GM21717 (cell line): ENCODE measurements at regions not wholly inside any gene's neighbourhood (a gene's known extent, or its start where the extent isn't known, plus 50 kb on each side); places are given as distances from the start of the nearest gene placed in this dataset.
"Not testable (repeated sequence)": the region's sequence is repeated elsewhere in the genome, so short reads cannot be mapped to it uniquely, and the experiment has no call there.

Experiments
- ATAC-seq: cut with Tn5 transposase; IDR thresholded peaks from one replicate; pipeline ENCODE4 v1.9.1; 2021; ENCODE audit warnings: mild to moderate bottlenecking, moderate library complexity; ENCODE audit not compliant: unreplicated experiment

DNA sequence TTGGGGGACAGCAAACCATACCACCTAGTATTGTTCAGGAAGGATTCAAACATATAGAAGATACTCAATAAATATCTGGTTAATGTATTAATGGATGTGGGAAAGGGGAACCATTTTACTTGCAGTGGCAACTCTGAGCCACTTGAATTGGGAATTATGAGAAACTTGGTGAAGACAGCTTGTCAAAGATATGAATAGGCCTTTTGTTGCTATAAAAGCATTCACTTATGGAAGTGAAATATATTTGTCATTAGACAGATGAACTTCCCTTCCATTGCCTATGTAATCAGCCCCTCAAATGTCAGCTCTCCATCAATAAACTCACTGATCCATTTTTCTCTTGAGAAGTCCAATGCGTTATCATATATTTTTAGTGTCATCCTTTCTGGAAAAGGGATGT is 56.1 kb downstream of the GPR85 start:
- no peak for ATAC-seq

DNA sequence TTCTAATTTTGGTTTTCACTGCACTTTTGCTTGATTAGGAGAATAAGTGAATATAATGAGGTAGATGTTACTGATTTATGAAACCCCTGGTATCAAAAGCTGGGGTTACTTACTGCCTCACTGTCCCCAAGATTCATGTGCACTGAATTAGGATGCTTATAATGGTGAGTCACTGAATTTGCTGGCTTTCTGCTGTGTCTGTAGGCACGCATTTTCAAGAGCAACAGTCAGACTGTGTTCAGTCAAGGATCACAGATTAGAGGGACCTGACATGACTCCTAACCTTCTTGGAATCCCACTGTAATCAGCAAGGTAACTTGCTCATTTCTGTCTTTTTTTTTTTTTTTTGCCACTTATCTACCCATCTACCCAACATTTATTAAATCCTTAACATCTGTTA is 59.7 kb downstream of the GPR85 start:
- ATAC-seq: no peak

GRCh38 chr7:113017144-113017857 is 69.3 kb downstream of the GPR85 start:
- ATAC-seq: not testable (repeated sequence)

- no peak for ATAC-seq
Measured at GRCh38 chr7:113015034-113015645, 71.5 kb downstream of the GPR85 start.

GRCh38 chr7:113013761-113014449 is 72.7 kb downstream of the GPR85 start:
- ATAC-seq: no peak

DNA sequence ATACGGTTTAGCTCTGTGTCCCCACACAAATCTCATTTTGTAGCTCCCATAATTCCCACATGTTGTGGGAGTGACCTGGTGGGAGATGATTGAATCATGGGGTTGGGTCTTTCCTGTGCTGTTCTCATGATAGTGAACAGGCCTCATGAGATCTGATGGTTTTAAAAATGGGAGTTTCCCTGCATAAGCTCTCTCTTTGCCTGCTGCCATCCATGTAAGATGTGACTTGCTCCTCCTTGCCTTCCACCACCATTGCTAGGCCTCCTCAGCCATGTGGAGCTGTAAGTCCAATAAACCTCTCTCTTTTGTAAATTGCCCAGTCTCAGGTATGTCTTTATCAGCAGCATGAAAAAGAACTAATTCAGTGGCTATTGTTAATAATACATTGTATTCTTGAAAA is 73.8 kb downstream of the GPR85 start:
- not testable (repeated sequence) for ATAC-seq

- ATAC-seq: no peak
Measured at GRCh38 chr7:113010377-113010776, 76.2 kb downstream of the GPR85 start.

GRCh38 chr7:113008755-113009154 is 77.9 kb downstream of the GPR85 start:
- no peak for ATAC-seq

GRCh38 chr7:113004726-113005454 is 81.7 kb downstream of the GPR85 start:
- no peak for ATAC-seq

- ATAC-seq: no peak
Measured at GRCh38 chr7:113000316-113001020, 86.2 kb downstream of the GPR85 start.

DNA sequence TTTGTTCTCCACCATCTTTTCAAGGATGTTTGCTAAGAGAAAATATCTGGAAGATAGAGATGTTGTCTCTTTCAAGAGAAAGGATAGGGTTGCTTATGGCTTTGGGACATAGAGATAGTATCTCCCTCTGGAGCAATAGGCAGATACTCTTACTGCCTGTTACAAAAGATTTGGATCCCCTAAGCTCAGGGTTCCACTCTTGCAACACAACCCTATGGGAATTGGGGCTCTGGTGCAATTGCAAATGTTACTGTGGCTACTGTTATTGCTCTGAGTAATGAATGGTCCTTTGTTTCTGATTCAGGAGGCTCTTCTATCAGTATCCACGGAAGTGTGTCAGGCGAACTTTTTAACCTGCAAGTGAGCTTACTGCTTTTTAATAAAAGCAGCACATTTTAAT is 88.8 kb downstream of the GPR85 start:
- no peak for ATAC-seq

DNA sequence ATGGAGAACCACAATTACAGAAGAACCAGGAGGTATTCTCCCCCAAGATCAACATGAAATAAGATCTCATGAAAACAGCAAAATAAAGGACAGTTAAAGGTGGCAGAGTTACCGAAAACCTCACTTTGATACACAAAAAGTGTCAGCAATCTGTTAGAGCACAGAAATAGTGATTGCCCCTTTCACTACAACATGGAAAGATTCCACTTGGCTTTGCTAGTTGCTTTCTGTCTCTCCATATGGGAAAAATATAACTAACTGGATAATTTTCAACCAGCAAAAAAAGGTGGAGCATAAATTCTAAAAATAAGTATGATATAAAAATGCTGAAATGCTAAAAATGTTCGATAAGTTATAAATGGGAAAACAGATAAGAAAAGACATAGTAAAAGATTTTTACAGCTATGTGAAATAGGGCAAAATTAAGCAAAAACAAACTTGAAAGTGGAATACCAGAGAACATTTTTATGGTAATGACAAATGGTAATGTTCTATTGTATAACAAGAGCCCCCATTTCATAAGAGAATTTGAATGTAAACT is 90.2 kb downstream of the GPR85 start:
- ATAC-seq: no peak

GRCh38 chr7:112995059-112995824 is 91.4 kb downstream of the GPR85 start:
- ATAC-seq: no peak

DNA sequence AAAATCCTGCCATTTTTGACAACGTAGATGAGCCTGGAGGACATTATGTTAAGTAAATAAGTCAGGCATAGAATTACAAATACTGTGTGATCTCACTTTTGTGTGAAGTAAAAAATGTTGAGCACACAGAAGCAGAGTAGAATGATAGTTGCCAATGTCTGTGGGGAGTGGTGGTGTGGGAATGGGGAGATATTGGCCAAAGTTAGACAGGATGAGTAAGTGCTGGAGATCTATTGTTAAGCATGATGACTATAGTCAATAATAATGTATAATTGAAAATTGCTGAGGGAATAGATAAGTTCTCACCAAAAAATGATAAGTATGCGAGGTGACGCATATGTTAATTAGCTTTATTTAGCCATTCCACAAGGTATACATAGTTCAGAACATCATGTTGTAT is 92.0 kb downstream of the GPR85 start:
- no peak for ATAC-seq

DNA sequence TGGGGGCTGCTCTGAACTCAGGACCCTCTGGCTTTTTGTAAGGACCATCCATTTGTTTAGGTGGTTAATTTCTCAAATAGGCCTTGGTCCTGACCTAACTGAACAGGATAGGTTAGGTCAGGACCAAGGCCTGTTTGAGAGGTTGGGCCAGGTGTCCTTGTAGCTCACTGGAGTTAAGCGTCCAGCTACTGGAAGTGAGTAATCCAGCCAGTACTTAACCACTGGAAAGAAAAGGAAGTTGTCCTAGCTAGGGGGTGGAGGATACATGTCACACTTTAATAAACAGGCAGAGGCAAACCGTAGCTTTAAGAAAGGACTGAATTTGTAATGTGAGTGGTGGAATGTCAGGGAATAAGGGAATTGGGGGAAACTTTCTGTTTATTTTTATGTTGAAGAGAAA is 96.0 kb downstream of the GPR85 start:
- no peak for ATAC-seq

GRCh38 chr7:112989531-112989930 is 97.1 kb downstream of the GPR85 start:
- no peak for ATAC-seq

DNA sequence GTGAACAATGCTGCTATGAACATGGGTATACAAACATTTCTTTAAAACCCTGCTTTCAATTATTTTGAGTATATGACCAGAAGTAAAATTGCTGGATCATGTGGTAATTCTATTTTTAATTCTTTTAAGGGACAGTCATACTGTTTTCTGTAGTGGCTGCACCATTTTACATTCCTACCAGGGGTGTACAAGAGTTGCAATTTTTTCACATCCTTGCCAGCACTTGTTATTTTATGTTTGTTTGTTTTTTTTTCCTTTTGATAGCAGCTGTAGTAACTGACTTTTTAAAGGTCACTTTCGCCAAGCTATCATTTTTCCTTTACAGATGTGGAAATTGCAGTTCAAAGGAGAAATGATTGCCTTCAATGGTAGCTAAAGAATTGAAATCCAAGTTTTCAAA is 99.5 kb downstream of the GPR85 start:
- no peak for ATAC-seq

DNA sequence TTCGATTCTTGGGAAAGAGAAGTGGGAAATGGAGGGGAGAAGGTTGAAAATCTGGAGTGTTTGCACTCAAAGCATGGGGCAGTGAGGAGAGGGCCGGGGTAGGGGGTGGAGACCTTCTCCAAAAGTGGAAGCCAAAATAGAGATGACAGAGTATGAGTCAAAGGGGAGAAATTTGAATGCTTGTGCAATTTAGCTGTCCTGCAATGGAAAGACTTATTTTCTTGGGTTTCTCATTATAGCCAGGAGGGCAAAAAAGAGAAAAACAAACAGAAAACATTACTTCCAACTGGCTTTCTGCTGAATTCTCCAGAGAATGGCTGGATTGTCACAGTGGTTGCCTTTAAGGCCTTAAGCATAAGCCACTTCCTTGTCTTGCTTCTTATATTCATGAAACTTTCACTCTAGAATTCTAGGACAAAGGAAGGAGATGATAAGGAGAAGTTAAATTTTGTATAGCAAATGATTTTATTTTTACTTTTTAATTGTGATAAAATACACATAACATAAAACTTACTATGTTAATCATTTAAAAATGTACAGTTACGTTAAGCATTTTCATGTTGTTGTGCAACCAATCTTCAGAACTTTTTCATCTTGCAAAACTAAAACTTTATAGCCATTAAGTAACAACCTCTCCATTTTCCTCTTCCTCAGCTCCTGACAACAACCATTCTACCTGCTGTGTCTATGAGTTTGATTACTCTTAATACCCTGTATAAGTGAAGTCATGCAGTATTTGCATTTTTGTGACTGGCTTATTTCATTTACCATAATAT is 100.2 kb downstream of the GPR85 start:
- ATAC-seq: no peak

GRCh38 chr7:112985377-112985987 is 101.1 kb downstream of the GPR85 start:
- ATAC-seq: no peak
